Ovary (tissue), 7 donors: ENCODE measurements at regions not wholly inside any gene's neighbourhood (a gene's known extent, or its start where the extent isn't known, plus 50 kb on each side); places are given as distances from the start of the nearest gene placed in this dataset.

Experiments
- DNase-seq, 5 donors: peaks; one replicate each; pipeline ENCODE4 v3.0.0-alpha.2; 2019 to 2020
- H3K27ac ChIP-seq, 2 donors: fragments of 200-600 bp; one replicate each; pipeline versions ENCODE4 v1.5.1 to v1.8.0; 2019 to 2022
- H3K27me3 ChIP-seq: fragments of 200-600 bp; one replicate; pipeline ENCODE4 v1.8.0; 2022
- H3K36me3 ChIP-seq: fragments of 200-600 bp; sonication (generic); one replicate; pipeline ENCODE4 v1.5.1; 2019
- H3K4me1 ChIP-seq: one replicate; pipeline ENCODE4 v1.8.1; 2013; ENCODE audit warnings: mild to moderate bottlenecking, moderate library complexity; ENCODE audit not compliant: insufficient read depth
- H3K4me3 ChIP-seq: fragments of 200-600 bp; sonication (generic); one replicate; pipeline ENCODE4 v1.5.1; 2017
- H3K9me3 ChIP-seq, 2 donors: fragments of 200-600 bp in 1 of 2; sonication (generic) in 1 of 2; one replicate each; pipeline versions ENCODE4 v1.5.1 to v1.8.1; 2013 to 2019; ENCODE audit warnings: mild to moderate bottlenecking in 1 of 2, moderate library complexity in 1 of 2
- EP300 ChIP-seq: sonication (generic); formaldehyde crosslinking; IDR thresholded peaks from one replicate; pipeline ENCODE4 v1.6.1; 2017; ENCODE audit warnings: antibody characterized with exemption
- POLR2A ChIP-seq: fragments of 450-650 bp; IDR thresholded peaks from one replicate; pipeline ENCODE4 v1.6.1; 2017; ENCODE audit warnings: antibody characterized with exemption, mild to moderate bottlenecking, moderate library complexity
- WGBS, 3 donors: extraction: QIAGEN DNeasy Blood & Tissue Kit in 1 of 3; methylation state at CpG; one replicate each; pipeline versions ENCODE4 v1.1.5 to v1.1.7; 2013 to 2017; 5-methylcytosine and 5-hydroxymethylcytosine counted together
- intact Hi-C, 4 donors: fragments of 100-400 bp; cut with DNase I; formaldehyde crosslinking; loops; one replicate each; pipeline versions ENCODE4 v1.11.0 to v1.15.1; 2022 to 2023
- TF ChIP-seq, protein P1 (sequence below), 3 donors: fragments of 450-650 bp in 2 of 3; fragments of 200-600 bp in 1 of 3; IDR thresholded peaks; one replicate each; pipeline versions ENCODE4 v1.5.1 to v1.8.0; 2016 to 2022; ENCODE audit warnings: antibody characterized with exemption in 3 of 3, mild to moderate bottlenecking in 1 of 3
- donor health status: DM: no; HTN: no; CAD: no; lungs with moderate emphysema.
- donor health status: DM: no; HTN: no; CAD: no.
- donor health status: Bipolar disorder and iron deficiency.
- donor health status: DM: no; HTN: no; CAD: no.
- donor health status: DM: yes; HTN: yes; CAD: no.

DNA sequence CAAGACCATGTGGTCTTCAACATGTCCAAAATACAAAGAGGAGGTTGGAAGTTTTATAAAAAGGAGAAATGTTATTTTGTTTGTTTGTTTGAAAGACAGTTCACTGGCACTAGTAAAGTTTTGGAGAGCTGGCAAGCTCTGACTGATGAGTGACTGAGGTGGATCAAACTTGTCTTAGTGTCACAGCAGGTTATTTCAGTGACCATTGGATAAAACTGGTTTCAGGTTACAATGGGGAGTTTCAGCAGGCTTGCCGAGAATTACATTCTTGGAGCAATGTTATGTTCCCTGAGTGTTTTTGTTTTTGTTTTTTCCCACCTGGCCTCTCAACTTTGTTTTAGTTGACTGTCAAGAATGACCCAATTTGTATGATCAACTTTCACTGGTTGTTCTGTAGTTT lies 414.5 kb upstream of the ARHGEF26 start:
- intact Hi-C loops: no loop called here
- WGBS, 3 donors: 8 to 17% (median 15%) methylated on average over 1 of the region's 1 CpG
- Histone ChIP-seq H3K4me3 (no peak overlapping the region), H3K4me1 (no peaks in the 10 kb centered on the region), H3K27me3 (no peaks in the 10 kb centered on the region), H3K36me3 (no peaks in the 10 kb centered on the region), H3K27ac (no peak overlapping the region), H3K9me3 (no peaks in the 10 kb centered on the region)
- TF ChIP-seq POLR2A (no peak), EP300 (no peak)
- no peak for DNase-seq

DNA sequence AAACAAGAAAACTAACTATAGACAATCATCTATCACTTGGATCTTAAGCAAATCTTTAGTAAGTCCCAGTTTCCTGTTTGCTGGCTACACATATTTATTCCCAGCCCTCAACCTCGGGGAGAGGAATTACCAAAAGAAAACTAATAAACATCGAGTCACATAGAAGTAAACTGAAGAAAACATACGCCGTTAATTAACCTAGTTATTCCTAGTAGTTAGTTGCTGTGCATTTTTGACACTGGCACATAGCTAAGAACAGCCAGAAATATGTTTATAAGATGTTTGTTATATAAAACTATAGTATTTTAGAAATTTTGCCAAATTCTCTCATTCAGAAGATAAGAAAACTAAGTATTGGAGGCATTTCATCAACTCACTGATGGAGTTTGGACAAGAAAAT lies 407.2 kb upstream of the ARHGEF26 start:
- 76 to 83% (median 77%) methylated on average over 4 of the region's 4 CpGs for WGBS, 3 donors
- intact Hi-C loops: no loop called here

DNA sequence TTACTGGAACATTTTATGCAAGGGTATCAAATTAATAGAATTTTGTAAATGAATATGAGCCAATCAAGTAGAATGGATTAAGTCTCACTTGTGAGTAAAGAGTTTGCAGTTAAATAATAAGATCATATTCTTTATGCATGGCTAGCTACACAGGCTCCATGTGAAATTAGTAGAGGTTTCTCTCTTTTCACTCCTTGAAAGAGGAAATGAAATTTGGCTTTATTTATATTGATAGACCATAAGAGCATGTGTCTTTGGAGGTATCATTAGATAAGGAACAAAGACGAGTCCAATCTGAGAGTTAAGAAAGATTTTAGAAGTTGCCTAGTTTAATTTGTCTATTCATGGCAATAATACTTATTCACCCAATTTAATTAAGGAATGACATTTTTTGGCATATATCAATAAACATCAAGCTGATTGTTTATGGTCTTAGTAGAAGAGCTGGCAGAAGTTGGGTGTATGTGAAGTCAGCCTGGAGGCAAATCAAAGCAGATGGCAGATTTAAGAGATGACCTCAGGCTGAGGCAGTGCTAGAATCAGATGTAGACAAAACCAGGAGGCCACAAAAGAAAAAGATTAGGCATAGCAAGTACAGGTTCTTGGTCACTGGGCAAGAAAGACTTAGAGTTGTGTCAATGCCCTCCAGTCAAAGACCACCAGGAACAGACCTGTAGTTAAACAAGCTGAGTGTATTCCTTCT lies 406.5 kb upstream of the ARHGEF26 start:
- 75 to 85% (median 82%) methylated on average over 1 of the region's 1 CpG for WGBS, 3 donors
- DNase-seq: no peak
- intact Hi-C loops: no loop called here

More for the DNA sequence above, 407.2 kb upstream of the ARHGEF26 start:
- TF ChIP-seq EP300 (no peak), POLR2A (no peak)
- TF ChIP-seq, protein P1, sequence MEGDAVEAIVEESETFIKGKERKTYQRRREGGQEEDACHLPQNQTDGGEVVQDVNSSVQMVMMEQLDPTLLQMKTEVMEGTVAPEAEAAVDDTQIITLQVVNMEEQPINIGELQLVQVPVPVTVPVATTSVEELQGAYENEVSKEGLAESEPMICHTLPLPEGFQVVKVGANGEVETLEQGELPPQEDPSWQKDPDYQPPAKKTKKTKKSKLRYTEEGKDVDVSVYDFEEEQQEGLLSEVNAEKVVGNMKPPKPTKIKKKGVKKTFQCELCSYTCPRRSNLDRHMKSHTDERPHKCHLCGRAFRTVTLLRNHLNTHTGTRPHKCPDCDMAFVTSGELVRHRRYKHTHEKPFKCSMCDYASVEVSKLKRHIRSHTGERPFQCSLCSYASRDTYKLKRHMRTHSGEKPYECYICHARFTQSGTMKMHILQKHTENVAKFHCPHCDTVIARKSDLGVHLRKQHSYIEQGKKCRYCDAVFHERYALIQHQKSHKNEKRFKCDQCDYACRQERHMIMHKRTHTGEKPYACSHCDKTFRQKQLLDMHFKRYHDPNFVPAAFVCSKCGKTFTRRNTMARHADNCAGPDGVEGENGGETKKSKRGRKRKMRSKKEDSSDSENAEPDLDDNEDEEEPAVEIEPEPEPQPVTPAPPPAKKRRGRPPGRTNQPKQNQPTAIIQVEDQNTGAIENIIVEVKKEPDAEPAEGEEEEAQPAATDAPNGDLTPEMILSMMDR (IDR thresholded peaks at IDR 0.05): no peak
- H3K4me1 ChIP-seq: peaks cover 2% of the 10 kb centered on the region
- no peaks in the 10 kb centered on the region for H3K36me3 ChIP-seq
- no peak overlapping the region for H3K27ac ChIP-seq
- no peak for DNase-seq
- no peak overlapping the region for H3K4me3 ChIP-seq
- H3K27me3 ChIP-seq: no peaks in the 10 kb centered on the region
- no peaks in the 10 kb centered on the region for H3K9me3 ChIP-seq

GRCh38 chr3:153722157-153722556 lies 399.0 kb upstream of the ARHGEF26 start:
- WGBS, 3 donors: 46 to 57% (median 54%) methylated on average over 2 of the region's 2 CpGs

More for the DNA sequence above, 406.5 kb upstream of the ARHGEF26 start:
- Histone ChIP-seq H3K27ac (no peak overlapping the region), H3K9me3 (no peaks in the 10 kb centered on the region), H3K4me1 (peaks cover 2% of the 10 kb centered on the region), H3K27me3 (no peaks in the 10 kb centered on the region), H3K4me3 (no peak overlapping the region), H3K36me3 (no peaks in the 10 kb centered on the region)
- TF ChIP-seq, protein P1 (IDR thresholded peaks at IDR 0.05): no peak
- no peak for TF ChIP-seq EP300
- no peak for TF ChIP-seq POLR2A

GRCh38 chr3:153731071-153731470 lies 390.1 kb upstream of the ARHGEF26 start:
- TF ChIP-seq, protein P1 (IDR thresholded peaks at IDR 0.05): no peak
- no peak for TF ChIP-seq POLR2A
- TF ChIP-seq EP300: no peak
- Histone ChIP-seq H3K9me3 (no peaks in the 10 kb centered on the region), H3K27ac (no peak overlapping the region), H3K27me3 (no peaks in the 10 kb centered on the region), H3K4me1 (no peaks in the 10 kb centered on the region), H3K4me3 (no peak overlapping the region), H3K36me3 (no peaks in the 10 kb centered on the region)
- intact Hi-C loops: no loop called here
- 79 to 85% (median 83%) methylated on average over 2 of the region's 2 CpGs for WGBS, 3 donors
- no peak for DNase-seq

More at GRCh38 chr3:153722157-153722556, 399.0 kb upstream of the ARHGEF26 start:
- H3K27ac ChIP-seq: no peak overlapping the region
- no peak for DNase-seq
- intact Hi-C loops: no loop called here
- no peaks in the 10 kb centered on the region for H3K9me3 ChIP-seq
- peaks cover 2% of the 10 kb centered on the region for H3K4me1 ChIP-seq
- H3K36me3 ChIP-seq: no peaks in the 10 kb centered on the region
- no peaks in the 10 kb centered on the region for H3K27me3 ChIP-seq
- no peak for TF ChIP-seq EP300
- TF ChIP-seq POLR2A: no peak
- TF ChIP-seq, protein P1 (IDR thresholded peaks at IDR 0.05): no peak
- H3K4me3 ChIP-seq: no peak overlapping the region
